SK-N-SH treated with all-trans-retinoic acid at 6 μM for 48 hours (cell line): ENCODE measurements at regions not wholly inside any gene's neighbourhood (a gene's known extent, or its start where the extent isn't known, plus 50 kb on each side); places are given as distances from the start of the nearest gene placed in this dataset.
A peak's percentile ranks its signal among the peaks of the same experiment; 100 is the strongest.

Experiments
- ATAC-seq: fragments of 200-7000 bp; cut with Tn5 transposase; 3 replicates; pipeline ENCODE4 v1.9.1; 2020; ENCODE audit warnings: mild to moderate bottlenecking, moderate library complexity
- ARNTL ChIP-seq: fragments of 450-650 bp; formaldehyde crosslinking; IDR thresholded peaks from 2 replicates; pipeline ENCODE4 v1.5.0; 2020; ENCODE audit warnings: low read depth, mild to moderate bottlenecking, moderate library complexity, borderline replicate concordance
- BACH2 ChIP-seq: fragments of 250-450 bp; sonication (Bioruptor Pico); IDR thresholded peaks from 2 replicates; pipeline ENCODE4 v1.9.0; 2021; ENCODE audit warnings: mild to moderate bottlenecking, borderline replicate concordance
- CSDC2 ChIP-seq: fragments of 250-450 bp; sonication (Bioruptor Pico); IDR thresholded peaks from 2 replicates; pipeline ENCODE4 v1.5.0; 2020; ENCODE audit warnings: mild to moderate bottlenecking, moderate library complexity
- ESRRG ChIP-seq: fragments of 250-450 bp; sonication (Bioruptor Pico); IDR thresholded peaks from 2 replicates; pipeline ENCODE4 v1.6.1; 2021; ENCODE audit warnings: mild to moderate bottlenecking
- GLIS3 ChIP-seq: fragments of 250-450 bp; sonication (Bioruptor Pico); IDR thresholded peaks from 2 replicates; pipeline ENCODE4 v1.5.0; 2020; ENCODE audit warnings: mild to moderate bottlenecking, moderate library complexity
- ISL1 ChIP-seq: fragments of 250-450 bp; sonication (Bioruptor Pico); IDR thresholded peaks from 2 replicates; pipeline ENCODE4 v2.1.2; 2022; ENCODE audit warnings: mild to moderate bottlenecking, moderate library complexity
- OSR1 ChIP-seq: fragments of 250-450 bp; sonication (Bioruptor Pico); IDR thresholded peaks from 2 replicates; pipeline ENCODE4 v1.8.0; 2022; ENCODE audit warnings: moderate library complexity, mild to moderate bottlenecking, inconsistent platforms
- RARB ChIP-seq: fragments of 250-450 bp; sonication (Bioruptor Pico); IDR thresholded peaks from 2 replicates; pipeline ENCODE4 v1.8.0; 2021; ENCODE audit warnings: mild to moderate bottlenecking, moderate library complexity
- SNAI2 ChIP-seq: fragments of 250-450 bp; sonication (Bioruptor Pico); IDR thresholded peaks from 2 replicates; pipeline ENCODE4 v1.5.0; 2020; ENCODE audit warnings: mild to moderate bottlenecking, moderate library complexity
- TCF4 ChIP-seq: fragments of 250-450 bp; sonication (Bioruptor Pico); IDR thresholded peaks from 2 replicates; pipeline ENCODE4 v1.8.0; 2021; ENCODE audit warnings: mild to moderate bottlenecking, moderate library complexity, borderline replicate concordance
- TOX ChIP-seq: fragments of 250-450 bp; sonication (Bioruptor Pico); IDR thresholded peaks from 2 replicates; pipeline ENCODE4 v1.8.0; 2021; ENCODE audit warnings: mild to moderate bottlenecking, moderate library complexity, borderline replicate concordance
- ZC3H10 ChIP-seq: fragments of 250-450 bp; sonication (Bioruptor Pico); IDR thresholded peaks from 2 replicates; pipeline ENCODE4 v1.5.1; 2021; ENCODE audit warnings: mild to moderate bottlenecking, moderate library complexity
- ZFP3 ChIP-seq: fragments of 250-450 bp; sonication (Bioruptor Pico); IDR thresholded peaks from 2 replicates; pipeline ENCODE4 v1.5.0; 2020; ENCODE audit warnings: mild to moderate bottlenecking, moderate library complexity
- ZFP30 ChIP-seq: fragments of 450-650 bp; formaldehyde crosslinking; IDR thresholded peaks from 2 replicates; pipeline ENCODE4 v1.5.0; 2022; ENCODE audit warnings: mild to moderate bottlenecking, moderate library complexity
- ZNF565 ChIP-seq: fragments of 450-650 bp; formaldehyde crosslinking; conservative IDR thresholded peaks from 2 replicates; pipeline ENCODE4 v1.5.0; 2020; ENCODE audit warnings: low read depth, mild to moderate bottlenecking, moderate library complexity
- ZNF70 ChIP-seq: fragments of 450-650 bp; formaldehyde crosslinking; IDR thresholded peaks from 2 replicates; pipeline ENCODE4 v1.5.0; 2020; ENCODE audit warnings: mild to moderate bottlenecking, moderate library complexity
- ZNF8 ChIP-seq: fragments of 450-650 bp; formaldehyde crosslinking; IDR thresholded peaks from 2 replicates; pipeline ENCODE4 v1.5.0; 2020; ENCODE audit warnings: mild to moderate bottlenecking, moderate library complexity
- TF ChIP-seq, protein P1 (sequence below): fragments of 250-450 bp; sonication (Bioruptor Pico); IDR thresholded peaks from 2 replicates; pipeline ENCODE4 v1.8.0; 2021; ENCODE audit warnings: low read depth, mild to moderate bottlenecking, moderate library complexity, borderline replicate concordance
- TF ChIP-seq, protein P2 (sequence below): fragments of 250-450 bp; sonication (Bioruptor Pico); IDR thresholded peaks from 2 replicates; pipeline ENCODE4 v1.5.0; 2020; ENCODE audit warnings: mild to moderate bottlenecking, moderate library complexity
- TF ChIP-seq, protein P3 (sequence below): fragments of 250-450 bp; sonication (Bioruptor Pico); IDR thresholded peaks from 2 replicates; pipeline ENCODE4 v1.5.1; 2020; ENCODE audit warnings: low read depth, mild to moderate bottlenecking, moderate library complexity
- TF ChIP-seq, protein P4 (sequence below): fragments of 250-450 bp; sonication (Bioruptor Pico); IDR thresholded peaks from 2 replicates; pipeline ENCODE4 v1.5.1; 2021; ENCODE audit warnings: mild to moderate bottlenecking, moderate library complexity

DNA sequence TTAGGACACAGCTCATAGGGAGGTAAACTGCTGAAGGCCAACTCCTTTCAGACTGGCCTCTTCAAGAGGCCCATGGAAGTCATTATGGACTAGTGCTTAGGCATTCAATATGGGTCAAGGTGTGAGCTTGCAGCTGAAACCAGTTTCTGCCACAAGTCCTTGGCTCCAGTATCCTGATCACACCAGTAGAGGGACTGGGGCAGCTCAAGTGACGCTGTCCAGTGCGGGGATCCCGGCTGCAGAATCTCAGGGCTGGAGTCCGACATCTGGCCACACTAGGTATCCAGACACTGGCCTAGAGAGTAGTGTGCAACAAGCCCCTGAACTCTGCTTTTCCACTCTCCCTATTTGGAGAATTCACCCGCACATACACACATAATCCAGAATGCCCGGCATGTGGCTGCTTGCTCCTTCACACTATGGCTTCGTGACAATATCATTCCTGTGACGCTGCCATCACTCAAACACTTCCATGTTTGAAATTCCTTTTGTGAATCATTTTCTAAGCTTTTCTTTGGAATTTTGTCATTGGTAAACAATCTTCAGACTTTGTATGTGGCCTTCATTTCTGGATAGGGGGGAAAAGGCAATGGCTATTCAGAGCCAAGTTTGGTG, 425.1 kb downstream of the EFNB2 start (continued):
- TF ChIP-seq ZFP30 (CRISPR knock-in tag), result no peak
- no peak for TF ChIP-seq ZNF8 (CRISPR knock-in tag)
- TF ChIP-seq ISL1 (CRISPR knock-in tag), result no peak
- no peak for TF ChIP-seq TCF4 (CRISPR knock-in tag)
- TF ChIP-seq, protein P1, sequence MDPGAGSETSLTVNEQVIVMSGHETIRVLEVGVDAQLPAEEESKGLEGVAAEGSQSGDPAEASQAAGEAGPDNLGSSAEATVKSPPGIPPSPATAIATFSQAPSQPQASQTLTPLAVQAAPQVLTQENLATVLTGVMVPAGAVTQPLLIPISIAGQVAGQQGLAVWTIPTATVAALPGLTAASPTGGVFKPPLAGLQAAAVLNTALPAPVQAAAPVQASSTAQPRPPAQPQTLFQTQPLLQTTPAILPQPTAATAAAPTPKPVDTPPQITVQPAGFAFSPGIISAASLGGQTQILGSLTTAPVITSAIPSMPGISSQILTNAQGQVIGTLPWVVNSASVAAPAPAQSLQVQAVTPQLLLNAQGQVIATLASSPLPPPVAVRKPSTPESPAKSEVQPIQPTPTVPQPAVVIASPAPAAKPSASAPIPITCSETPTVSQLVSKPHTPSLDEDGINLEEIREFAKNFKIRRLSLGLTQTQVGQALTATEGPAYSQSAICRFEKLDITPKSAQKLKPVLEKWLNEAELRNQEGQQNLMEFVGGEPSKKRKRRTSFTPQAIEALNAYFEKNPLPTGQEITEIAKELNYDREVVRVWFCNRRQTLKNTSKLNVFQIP (CRISPR knock-in tag), result no peak
- no peak for TF ChIP-seq RARB (CRISPR knock-in tag)
- TF ChIP-seq TOX (CRISPR knock-in tag), result no peak
- no peak for TF ChIP-seq BACH2 (CRISPR knock-in tag)
- TF ChIP-seq ZNF70 (CRISPR knock-in tag), result no peak
- TF ChIP-seq SNAI2 (CRISPR knock-in tag), result no peak
- no peak for TF ChIP-seq ZFP3
- TF ChIP-seq, all 23 proteins: peak for 0

DNA sequence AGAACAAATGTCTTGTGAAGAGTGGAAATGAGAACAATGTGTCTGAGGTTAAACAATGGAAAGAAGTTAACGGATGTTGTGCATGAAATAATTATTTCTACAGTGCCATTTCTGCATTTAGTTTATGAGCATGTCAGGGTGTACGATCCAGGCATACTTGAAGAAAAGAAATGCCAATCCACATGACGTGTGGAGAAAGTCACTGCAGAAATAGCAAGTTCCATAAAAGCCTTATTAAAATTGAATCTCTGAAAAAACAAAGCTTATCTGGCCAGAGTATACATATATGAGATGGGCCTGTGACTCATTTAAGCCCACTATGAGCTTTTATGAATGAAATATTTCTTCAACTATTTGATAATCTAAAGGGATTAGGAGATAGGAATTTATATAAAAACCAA, 426.1 kb downstream of the EFNB2 start:
- ATAC-seq, result no peak
- no peak for TF ChIP-seq ZFP30 (CRISPR knock-in tag)
- TF ChIP-seq ISL1 (CRISPR knock-in tag), result 0 out of 2 replicates have a peak, but pooled peaks have one; percentile 18
- TF ChIP-seq, all 23 proteins: peak for 1

DNA sequence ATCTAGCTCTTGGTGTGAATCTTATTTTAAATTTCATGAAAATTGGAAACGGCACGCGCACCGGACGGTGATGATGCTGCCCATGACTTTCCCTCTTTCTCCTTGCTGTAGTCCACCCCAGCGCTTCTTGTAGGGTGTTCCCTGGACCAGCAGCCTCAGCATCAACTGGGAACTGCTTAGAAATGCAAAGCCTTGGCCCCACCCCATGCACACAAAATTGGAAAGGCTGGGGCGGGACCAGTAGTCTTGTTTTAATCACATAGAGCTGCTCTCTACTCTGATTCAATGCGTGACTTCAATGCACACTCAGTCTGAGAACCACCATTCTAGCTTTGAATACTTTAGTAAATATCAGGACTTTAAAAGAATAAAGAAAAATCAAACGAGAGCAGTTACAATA, 427.1 kb downstream of the EFNB2 start:
- no peak for ATAC-seq
- TF ChIP-seq ZFP3 (no peak), ZNF70 (CRISPR knock-in tag) (no peak), ZFP30 (CRISPR knock-in tag) (no peak), GLIS3 (CRISPR knock-in tag) (no peak), BACH2 (CRISPR knock-in tag) (no peak), CSDC2 (CRISPR knock-in tag) (no peak), ISL1 (CRISPR knock-in tag) (no peak)
- TF ChIP-seq, protein P2, sequence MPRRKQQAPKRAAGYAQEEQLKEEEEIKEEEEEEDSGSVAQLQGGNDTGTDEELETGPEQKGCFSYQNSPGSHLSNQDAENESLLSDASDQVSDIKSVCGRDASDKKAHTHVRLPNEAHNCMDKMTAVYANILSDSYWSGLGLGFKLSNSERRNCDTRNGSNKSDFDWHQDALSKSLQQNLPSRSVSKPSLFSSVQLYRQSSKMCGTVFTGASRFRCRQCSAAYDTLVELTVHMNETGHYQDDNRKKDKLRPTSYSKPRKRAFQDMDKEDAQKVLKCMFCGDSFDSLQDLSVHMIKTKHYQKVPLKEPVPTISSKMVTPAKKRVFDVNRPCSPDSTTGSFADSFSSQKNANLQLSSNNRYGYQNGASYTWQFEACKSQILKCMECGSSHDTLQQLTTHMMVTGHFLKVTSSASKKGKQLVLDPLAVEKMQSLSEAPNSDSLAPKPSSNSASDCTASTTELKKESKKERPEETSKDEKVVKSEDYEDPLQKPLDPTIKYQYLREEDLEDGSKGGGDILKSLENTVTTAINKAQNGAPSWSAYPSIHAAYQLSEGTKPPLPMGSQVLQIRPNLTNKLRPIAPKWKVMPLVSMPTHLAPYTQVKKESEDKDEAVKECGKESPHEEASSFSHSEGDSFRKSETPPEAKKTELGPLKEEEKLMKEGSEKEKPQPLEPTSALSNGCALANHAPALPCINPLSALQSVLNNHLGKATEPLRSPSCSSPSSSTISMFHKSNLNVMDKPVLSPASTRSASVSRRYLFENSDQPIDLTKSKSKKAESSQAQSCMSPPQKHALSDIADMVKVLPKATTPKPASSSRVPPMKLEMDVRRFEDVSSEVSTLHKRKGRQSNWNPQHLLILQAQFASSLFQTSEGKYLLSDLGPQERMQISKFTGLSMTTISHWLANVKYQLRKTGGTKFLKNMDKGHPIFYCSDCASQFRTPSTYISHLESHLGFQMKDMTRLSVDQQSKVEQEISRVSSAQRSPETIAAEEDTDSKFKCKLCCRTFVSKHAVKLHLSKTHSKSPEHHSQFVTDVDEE (CRISPR knock-in tag), result no peak
- TF ChIP-seq, protein P3, sequence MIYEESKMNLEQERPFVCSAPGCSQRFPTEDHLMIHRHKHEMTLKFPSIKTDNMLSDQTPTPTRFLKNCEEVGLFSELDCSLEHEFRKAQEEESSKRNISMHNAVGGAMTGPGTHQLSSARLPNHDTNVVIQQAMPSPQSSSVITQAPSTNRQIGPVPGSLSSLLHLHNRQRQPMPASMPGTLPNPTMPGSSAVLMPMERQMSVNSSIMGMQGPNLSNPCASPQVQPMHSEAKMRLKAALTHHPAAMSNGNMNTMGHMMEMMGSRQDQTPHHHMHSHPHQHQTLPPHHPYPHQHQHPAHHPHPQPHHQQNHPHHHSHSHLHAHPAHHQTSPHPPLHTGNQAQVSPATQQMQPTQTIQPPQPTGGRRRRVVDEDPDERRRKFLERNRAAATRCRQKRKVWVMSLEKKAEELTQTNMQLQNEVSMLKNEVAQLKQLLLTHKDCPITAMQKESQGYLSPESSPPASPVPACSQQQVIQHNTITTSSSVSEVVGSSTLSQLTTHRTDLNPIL (CRISPR knock-in tag), result no peak
- TF ChIP-seq, protein P1 (CRISPR knock-in tag), result no peak

DNA sequence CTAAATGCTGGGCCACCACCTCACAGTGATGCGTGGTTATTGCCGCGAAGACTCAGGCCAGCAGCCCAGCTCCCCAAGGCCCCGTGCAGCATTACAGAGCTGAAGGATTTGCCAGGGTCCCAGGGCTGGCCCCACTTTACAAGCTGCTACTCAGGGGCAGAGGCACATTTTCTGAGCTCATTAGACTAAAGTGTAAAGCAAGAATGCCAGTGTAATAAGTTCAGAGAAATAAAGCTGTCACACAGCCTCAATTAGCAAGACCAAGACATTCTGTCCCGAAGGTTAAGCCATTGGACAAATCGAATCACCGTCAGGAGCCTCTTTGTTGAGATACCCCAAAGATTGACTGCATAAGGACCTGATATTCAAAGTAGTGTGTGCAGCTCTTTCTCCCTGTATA, 428.4 kb downstream of the EFNB2 start:
- ATAC-seq, result no peak
- no peak for TF ChIP-seq ZNF565 (CRISPR knock-in tag)
- TF ChIP-seq TOX (CRISPR knock-in tag), result no peak
- no peak for TF ChIP-seq RARB (CRISPR knock-in tag)

DNA sequence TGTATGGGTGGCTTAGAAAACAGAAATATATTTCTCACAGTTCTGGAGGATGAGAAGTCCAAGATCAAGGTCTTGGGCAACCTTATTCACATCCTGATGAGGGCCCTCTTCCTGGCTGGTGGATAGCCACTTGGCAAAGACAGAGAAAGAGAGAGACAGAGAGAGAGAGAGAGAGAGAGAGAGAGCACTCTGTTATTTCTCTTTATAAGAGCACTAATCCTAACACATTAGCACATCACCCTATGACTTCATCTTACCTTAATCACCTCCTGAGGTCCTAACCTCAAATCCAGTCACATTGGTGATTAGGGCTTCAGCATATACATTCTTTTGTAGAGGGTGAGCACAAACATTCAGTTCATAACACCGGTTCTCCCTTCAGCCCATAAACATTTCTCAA, 430.3 kb downstream of the EFNB2 start:
- ATAC-seq, result no peak
- no peak for TF ChIP-seq BACH2 (CRISPR knock-in tag)
- no peak for TF ChIP-seq ESRRG
- TF ChIP-seq OSR1, result no peak
- TF ChIP-seq GLIS3 (CRISPR knock-in tag), result no peak
- TF ChIP-seq ARNTL, result no peak
- no peak for TF ChIP-seq SNAI2 (CRISPR knock-in tag)
- TF ChIP-seq, protein P3 (CRISPR knock-in tag), result no peak
- TF ChIP-seq ZFP30 (CRISPR knock-in tag), result no peak
- TF ChIP-seq ZNF70 (CRISPR knock-in tag), result no peak
- TF ChIP-seq, protein P4, sequence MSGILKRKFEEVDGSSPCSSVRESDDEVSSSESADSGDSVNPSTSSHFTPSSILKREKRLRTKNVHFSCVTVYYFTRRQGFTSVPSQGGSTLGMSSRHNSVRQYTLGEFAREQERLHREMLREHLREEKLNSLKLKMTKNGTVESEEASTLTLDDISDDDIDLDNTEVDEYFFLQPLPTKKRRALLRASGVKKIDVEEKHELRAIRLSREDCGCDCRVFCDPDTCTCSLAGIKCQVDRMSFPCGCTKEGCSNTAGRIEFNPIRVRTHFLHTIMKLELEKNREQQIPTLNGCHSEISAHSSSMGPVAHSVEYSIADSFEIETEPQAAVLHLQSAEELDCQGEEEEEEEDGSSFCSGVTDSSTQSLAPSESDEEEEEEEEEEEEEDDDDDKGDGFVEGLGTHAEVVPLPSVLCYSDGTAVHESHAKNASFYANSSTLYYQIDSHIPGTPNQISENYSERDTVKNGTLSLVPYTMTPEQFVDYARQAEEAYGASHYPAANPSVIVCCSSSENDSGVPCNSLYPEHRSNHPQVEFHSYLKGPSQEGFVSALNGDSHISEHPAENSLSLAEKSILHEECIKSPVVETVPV, result no peak
- TF ChIP-seq ZNF565 (CRISPR knock-in tag), result no peak
- TF ChIP-seq ZC3H10 (CRISPR knock-in tag), result no peak
